ENCODE measurements at regions not wholly inside any gene's neighbourhood (a gene's known extent, or its start where the extent isn't known, plus 50 kb on each side); places are given as distances from the start of the nearest gene placed in this dataset.

DNA sequence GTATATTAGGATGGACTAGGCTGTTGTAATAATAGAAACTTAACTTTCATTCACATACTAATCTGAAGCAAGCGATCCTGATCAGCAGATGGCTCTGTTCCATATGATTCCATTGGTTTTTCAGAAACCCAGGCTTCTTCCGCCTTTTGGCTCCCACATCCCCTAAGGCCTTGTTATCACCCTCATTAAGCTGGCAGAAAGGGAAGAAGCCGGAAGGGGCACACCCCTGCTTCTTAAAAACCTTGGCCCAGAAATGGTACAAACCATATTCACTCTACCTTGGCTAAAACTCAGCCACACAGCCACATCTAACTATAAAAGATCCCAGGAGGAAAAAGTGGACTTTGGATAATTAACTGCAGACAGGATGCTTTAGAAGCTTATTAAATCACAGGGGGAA lies 329.2 kb downstream of the PCNX1 start:
- no peak for DNase-seq (ENCODE audit: low spot score in 2 of 2)
- intact Hi-C loops (cut with DNase I; ENCODE audit: low total_unique reads): no loop called here
- TF ChIP-seq, protein P1, sequence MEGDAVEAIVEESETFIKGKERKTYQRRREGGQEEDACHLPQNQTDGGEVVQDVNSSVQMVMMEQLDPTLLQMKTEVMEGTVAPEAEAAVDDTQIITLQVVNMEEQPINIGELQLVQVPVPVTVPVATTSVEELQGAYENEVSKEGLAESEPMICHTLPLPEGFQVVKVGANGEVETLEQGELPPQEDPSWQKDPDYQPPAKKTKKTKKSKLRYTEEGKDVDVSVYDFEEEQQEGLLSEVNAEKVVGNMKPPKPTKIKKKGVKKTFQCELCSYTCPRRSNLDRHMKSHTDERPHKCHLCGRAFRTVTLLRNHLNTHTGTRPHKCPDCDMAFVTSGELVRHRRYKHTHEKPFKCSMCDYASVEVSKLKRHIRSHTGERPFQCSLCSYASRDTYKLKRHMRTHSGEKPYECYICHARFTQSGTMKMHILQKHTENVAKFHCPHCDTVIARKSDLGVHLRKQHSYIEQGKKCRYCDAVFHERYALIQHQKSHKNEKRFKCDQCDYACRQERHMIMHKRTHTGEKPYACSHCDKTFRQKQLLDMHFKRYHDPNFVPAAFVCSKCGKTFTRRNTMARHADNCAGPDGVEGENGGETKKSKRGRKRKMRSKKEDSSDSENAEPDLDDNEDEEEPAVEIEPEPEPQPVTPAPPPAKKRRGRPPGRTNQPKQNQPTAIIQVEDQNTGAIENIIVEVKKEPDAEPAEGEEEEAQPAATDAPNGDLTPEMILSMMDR (IDR thresholded peaks at IDR 0.05): no peak
- TF ChIP-seq POLR2A (IDR thresholded peaks at IDR 0.05): no peak
- H3K4me3 ChIP-seq (ENCODE audit: low read depth, poor library complexity, severe bottlenecking): no peak overlapping the region
- 7 to 18% methylated on average over 3 of the region's 3 CpGs for WGBS, 2 donors

DNA sequence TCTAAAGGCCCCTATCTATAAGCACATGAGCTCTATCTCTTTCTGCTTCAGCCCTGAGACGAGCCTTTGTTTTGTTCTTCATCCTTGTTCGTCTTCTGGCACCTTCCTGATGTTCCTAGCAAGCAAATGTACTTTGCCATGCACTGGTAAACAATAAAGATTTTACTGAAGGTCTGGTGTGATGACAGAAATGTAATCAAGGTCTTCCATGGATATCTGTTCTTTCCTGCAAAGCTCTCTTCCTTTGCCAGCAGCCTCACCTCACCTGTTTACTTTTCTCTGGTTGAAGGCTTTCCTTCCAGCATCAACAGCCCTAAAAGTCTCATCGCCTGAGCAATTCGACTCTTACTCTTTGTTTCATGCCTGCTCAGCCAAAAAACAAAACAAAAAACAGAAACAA lies 330.3 kb downstream of the PCNX1 start:
- TF ChIP-seq, protein P1 (IDR thresholded peaks at IDR 0.05): no peak

DNA sequence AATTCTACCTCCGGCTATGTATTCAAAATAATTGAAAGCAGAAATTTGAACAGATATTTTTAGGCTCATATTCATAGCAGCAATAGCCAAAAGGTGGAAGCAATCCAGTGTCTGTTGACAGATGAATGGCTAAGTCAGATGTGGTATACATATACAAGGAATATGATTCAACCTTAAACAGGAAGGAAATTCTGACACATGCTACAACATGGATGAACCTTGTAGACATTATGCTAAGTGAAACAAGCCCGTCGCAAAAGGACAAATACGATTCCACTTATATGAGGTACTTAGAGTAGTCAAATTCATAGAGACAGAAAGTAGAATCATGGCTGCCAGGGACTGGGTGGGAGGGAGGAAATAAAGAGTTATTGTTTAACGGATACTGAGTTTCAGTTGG lies 331.6 kb downstream of the PCNX1 start:
- TF ChIP-seq, protein P1 (IDR thresholded peaks at IDR 0.05): no peak
- no peak for TF ChIP-seq POLR2A (IDR thresholded peaks at IDR 0.05)
- 69 to 76% methylated on average over 5 of the region's 5 CpGs for WGBS, 2 donors
- intact Hi-C loops (cut with DNase I; ENCODE audit: low total_unique reads): no loop called here
- DNase-seq (ENCODE audit: low spot score in 2 of 2): no peak
- H3K4me3 ChIP-seq (ENCODE audit: low read depth, poor library complexity, severe bottlenecking): no peak overlapping the region

More for the DNA sequence above, 330.3 kb downstream of the PCNX1 start:
- DNase-seq (ENCODE audit: low spot score in 2 of 2): no peak
- intact Hi-C loops (cut with DNase I; ENCODE audit: low total_unique reads): no loop called here
- no peak overlapping the region for H3K4me3 ChIP-seq (ENCODE audit: low read depth, poor library complexity, severe bottlenecking)
- 82 to 84% methylated on average over 4 of the region's 4 CpGs for WGBS, 2 donors

DNA sequence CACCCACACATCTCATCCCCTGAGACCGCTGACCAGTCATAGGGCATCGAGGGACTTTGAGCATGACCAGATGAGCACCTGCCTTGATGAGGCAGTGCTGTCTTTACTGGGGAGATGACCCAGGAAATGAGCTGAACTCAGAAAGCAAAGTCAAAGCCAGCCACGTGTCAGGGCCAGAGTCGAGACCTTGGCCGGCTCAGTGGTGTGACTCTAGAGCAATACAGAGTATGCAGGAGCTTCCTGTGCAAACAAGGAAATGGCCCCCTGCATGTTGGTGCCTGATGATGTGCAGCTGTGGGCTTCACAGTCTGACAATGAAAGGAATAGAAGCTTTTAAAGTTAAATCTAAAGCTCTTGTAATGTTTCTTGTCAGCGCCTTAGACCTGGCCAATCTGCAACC lies 332.9 kb downstream of the PCNX1 start:
- DNase-seq (ENCODE audit: low spot score in 2 of 2): no peak
- WGBS, 2 donors: 66 to 74% methylated on average over 6 of the region's 6 CpGs
- intact Hi-C loops (cut with DNase I; ENCODE audit: low total_unique reads): no loop called here
- TF ChIP-seq POLR2A (IDR thresholded peaks at IDR 0.05): no peak
- TF ChIP-seq, protein P1 (IDR thresholded peaks at IDR 0.05): no peak
- H3K4me3 ChIP-seq (ENCODE audit: low read depth, poor library complexity, severe bottlenecking): no peak overlapping the region

DNA sequence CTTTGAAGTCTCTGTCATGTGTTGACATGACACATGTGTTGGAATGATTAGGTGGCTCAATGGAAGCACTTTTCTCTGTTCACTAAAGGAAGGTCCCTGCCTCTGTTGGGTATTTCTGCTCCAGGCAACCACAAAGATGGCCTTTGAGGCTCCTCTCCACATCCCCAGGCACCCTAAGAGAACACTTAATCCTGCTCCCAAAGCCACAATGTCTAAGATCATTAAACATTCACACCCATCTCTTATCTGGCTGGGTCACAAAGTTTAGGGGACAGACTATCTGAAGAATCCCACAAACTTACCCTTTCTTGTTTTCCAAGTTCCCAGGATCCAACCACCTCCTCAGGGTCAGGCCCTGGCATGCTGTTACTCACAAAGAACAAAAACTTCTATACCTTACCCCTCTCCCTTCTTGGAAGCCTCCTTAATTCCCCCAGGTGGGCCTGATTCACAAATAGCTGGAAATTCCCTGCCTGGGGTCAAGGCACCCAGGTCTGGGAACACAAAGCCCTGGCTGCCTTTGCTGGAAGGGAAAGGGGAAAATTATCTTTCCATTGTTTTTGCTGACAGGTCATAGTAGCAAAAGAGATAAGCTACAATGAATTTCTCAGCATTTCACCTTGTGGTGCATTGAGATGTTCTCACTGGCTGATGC lies 333.7 kb downstream of the PCNX1 start:
- no peak for DNase-seq (ENCODE audit: low spot score in 2 of 2)
- H3K4me3 ChIP-seq (ENCODE audit: low read depth, poor library complexity, severe bottlenecking): no peak overlapping the region
- TF ChIP-seq, protein P1 (IDR thresholded peaks at IDR 0.05): no peak
- TF ChIP-seq POLR2A (IDR thresholded peaks at IDR 0.05): no peak
- intact Hi-C loops (cut with DNase I; ENCODE audit: low total_unique reads): no loop called here

DNA sequence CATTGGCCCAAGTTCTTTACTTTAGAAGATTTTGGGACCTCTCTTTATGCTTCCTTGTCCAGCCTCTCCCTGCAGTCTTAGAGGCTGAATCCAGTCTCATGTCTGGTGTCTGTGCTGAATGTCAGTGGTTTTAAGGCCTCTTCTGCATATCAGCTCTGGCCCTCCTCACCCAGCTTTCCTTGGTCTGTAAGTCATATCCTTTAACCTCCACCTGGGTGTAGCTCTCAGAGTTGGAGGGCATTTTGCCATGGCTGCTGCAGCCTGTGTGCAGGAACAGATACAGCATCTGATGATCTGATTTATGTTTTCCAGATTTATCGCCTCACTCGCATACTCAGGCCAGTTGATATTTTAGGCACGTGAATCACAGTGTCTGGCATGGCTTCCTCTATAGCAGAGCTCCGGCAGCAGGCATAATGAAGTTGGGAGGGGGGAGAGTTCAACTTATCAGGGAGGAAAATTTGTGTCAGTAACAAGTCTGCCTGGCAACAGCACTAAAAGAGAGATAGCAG lies 335.0 kb downstream of the PCNX1 start:
- TF ChIP-seq POLR2A (IDR thresholded peaks at IDR 0.05): no peak
- TF ChIP-seq, protein P1 (IDR thresholded peaks at IDR 0.05): no peak
- intact Hi-C loops (cut with DNase I; ENCODE audit: low total_unique reads): no loop called here
- peak in 1 of 2 donors; percentile 31 for DNase-seq (ENCODE audit: low spot score in 2 of 2)
- WGBS, 2 donors: 0 to 39% methylated on average over 4 of the region's 4 CpGs
- no peak overlapping the region for H3K4me3 ChIP-seq (ENCODE audit: low read depth, poor library complexity, severe bottlenecking)

All from lower leg skin (tissue), 4 donors.